H1 (cell line): ENCODE measurements at regions not wholly inside any gene's neighbourhood (a gene's known extent, or its start where the extent isn't known, plus 50 kb on each side); places are given as distances from the start of the nearest gene placed in this dataset.

ENCODE experiments used
- POLR2AphosphoS5 ChIP-seq: IDR thresholded peaks from 2 replicates; pipeline ENCODE4 v1.6.1; 2011; ENCODE audit warnings: low read depth, low read length
- SIN3A ChIP-seq, 2 experiments: IDR thresholded peaks in 1 of 2; conservative IDR thresholded peaks in 1 of 2; 2 replicates each; pipeline ENCODE4 v1.6.1; 2011 to 2012; ENCODE audit warnings: low read length in 2 of 2, improper control_type of control experiment in 1 of 2, low read depth in 1 of 2, mild to moderate bottlenecking in 1 of 2

- no peak for TF ChIP-seq POLR2AphosphoS5
- no peak for TF ChIP-seq SIN3A (conservative IDR thresholded peaks at IDR 0.05 in 1 of 2, IDR thresholded peaks at IDR 0.05 in 1 of 2; ENCODE audit: low read depth in 1 of 2, low read length in 2 of 2)
These were observed 753.6 kb downstream of the LIG4 start for GRCh38 chr13:107461751-107462150.
